Pancreas (tissue), 10 donors: ENCODE measurements at regions not wholly inside any gene's neighbourhood (a gene's known extent, or its start where the extent isn't known, plus 50 kb on each side); places are given as distances from the start of the nearest gene placed in this dataset.
"Not testable (repeated sequence)": the region's sequence is repeated elsewhere in the genome, so short reads cannot be mapped to it uniquely, and the experiment has no call there.

ENCODE experiments used
- ATAC-seq, 4 donors: fragments of 200-7000 bp; cut with Tn5 transposase; one replicate each; pipeline versions ENCODE4 v1.8.0 to v1.9.1; 2020; ENCODE audit warnings: mild to moderate bottlenecking in 4 of 4, moderate library complexity in 4 of 4
- DNase-seq, 6 donors: peaks; one replicate each; pipeline ENCODE4 v3.0.0-alpha.2; 2020
- FAIRE-seq: peaks from 2 replicates; lab custom pipeline; 2012; peaks lifted over from hg19 to GRCh38; lab: Jason Lieb, UNC
- H3K27ac ChIP-seq, 4 donors: fragments of 200-600 bp; sonication (generic); 1 replicate in 3 of 4; 2 replicates in 1 of 4; pipeline versions ENCODE4 v1.5.0 to v1.8.0; 2020
- H3K27me3 ChIP-seq, 4 donors: fragments of 200-600 bp; one replicate each; pipeline ENCODE4 v1.8.0; 2021
- H3K36me3 ChIP-seq, 3 donors: fragments of 200-600 bp; sonication (generic) in 1 of 3; one replicate each; pipeline versions ENCODE4 v1.5.0 to v1.8.0; 2020 to 2021
- H3K4me1 ChIP-seq, 3 donors: fragments of 200-600 bp; one replicate each; pipeline ENCODE4 v1.8.0; 2021
- H3K4me3 ChIP-seq, 4 donors: fragments of 200-600 bp; sonication (generic) in 2 of 4; one replicate each; pipeline versions ENCODE4 v1.5.0 to v1.8.0; 2020 to 2021
- H3K9me3 ChIP-seq, 4 donors: fragments of 200-600 bp; one replicate each; pipeline ENCODE4 v1.8.0; 2021
- WGBS, 2 donors: extraction: QIAGEN DNeasy Blood & Tissue Kit; methylation state at CpG; one replicate each; pipeline ENCODE4 v1.1.7; 2013; 5-methylcytosine and 5-hydroxymethylcytosine counted together
- intact Hi-C, 3 donors: fragments of 100-400 bp; cut with DNase I; formaldehyde crosslinking; loops; one replicate each; pipeline versions ENCODE4 v1.11.1 to v1.14.2; 2022
- TF ChIP-seq, protein P1 (sequence below), 4 donors: fragments of 200-600 bp; sonication (generic) in 3 of 4; IDR thresholded peaks; one replicate each; pipeline versions ENCODE4 v1.5.0 to v1.8.0; 2021; ENCODE audit warnings: antibody characterized with exemption in 4 of 4
- donor health status: healthy with polysubstance abuse.
- donor health status: DM: no; HTN: no; CAD: no; lungs with moderate emphysema.
- donor health status: DM: no; HTN: no; CAD: no.
- donor health status: control.
- donor health status: control.
- donor health status: Bipolar disorder and iron deficiency.
- donor health status: DM: yes; HTN: yes; CAD: no.
- donor health status: DM: no; HTN: no; CAD: no.
- donor health status: DM: no; HTN: no; CAD: no.
- donor health status: DM: yes; HTN: yes; CAD: no.

- no peak overlapping the region for H3K4me3 ChIP-seq
- H3K27ac ChIP-seq: no peak overlapping the region
- ATAC-seq (no peak), FAIRE-seq (no peak), DNase-seq (no peak)
- H3K36me3 ChIP-seq: no peaks in the 10 kb centered on the region
- no peaks in the 10 kb centered on the region for H3K9me3 ChIP-seq
- H3K4me1 ChIP-seq: no peaks in the 10 kb centered on the region
- H3K27me3 ChIP-seq: no peaks in the 10 kb centered on the region
- TF ChIP-seq, protein P1, sequence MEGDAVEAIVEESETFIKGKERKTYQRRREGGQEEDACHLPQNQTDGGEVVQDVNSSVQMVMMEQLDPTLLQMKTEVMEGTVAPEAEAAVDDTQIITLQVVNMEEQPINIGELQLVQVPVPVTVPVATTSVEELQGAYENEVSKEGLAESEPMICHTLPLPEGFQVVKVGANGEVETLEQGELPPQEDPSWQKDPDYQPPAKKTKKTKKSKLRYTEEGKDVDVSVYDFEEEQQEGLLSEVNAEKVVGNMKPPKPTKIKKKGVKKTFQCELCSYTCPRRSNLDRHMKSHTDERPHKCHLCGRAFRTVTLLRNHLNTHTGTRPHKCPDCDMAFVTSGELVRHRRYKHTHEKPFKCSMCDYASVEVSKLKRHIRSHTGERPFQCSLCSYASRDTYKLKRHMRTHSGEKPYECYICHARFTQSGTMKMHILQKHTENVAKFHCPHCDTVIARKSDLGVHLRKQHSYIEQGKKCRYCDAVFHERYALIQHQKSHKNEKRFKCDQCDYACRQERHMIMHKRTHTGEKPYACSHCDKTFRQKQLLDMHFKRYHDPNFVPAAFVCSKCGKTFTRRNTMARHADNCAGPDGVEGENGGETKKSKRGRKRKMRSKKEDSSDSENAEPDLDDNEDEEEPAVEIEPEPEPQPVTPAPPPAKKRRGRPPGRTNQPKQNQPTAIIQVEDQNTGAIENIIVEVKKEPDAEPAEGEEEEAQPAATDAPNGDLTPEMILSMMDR (IDR thresholded peaks at IDR 0.05): no peak
- intact Hi-C loops: no loop called here
Measured at GRCh38 chr20:29790510-29790909, 1467.0 kb upstream of the DEFB115 start.

- ATAC-seq, H3K27me3 ChIP-seq, intact Hi-C loops, H3K4me3 ChIP-seq, H3K9me3 ChIP-seq, FAIRE-seq, DNase-seq, H3K27ac ChIP-seq, H3K36me3 ChIP-seq, H3K4me1 ChIP-seq: not testable (repeated sequence)
- WGBS, 2 donors: 27 to 29% methylated on average over 4 of the region's 4 CpGs
Measured at GRCh38 chr20:29831508-29831907, 1426.0 kb upstream of the DEFB115 start.

- H3K27ac ChIP-seq, H3K4me3 ChIP-seq, FAIRE-seq, H3K4me1 ChIP-seq, H3K36me3 ChIP-seq, DNase-seq, ATAC-seq, H3K9me3 ChIP-seq, H3K27me3 ChIP-seq, intact Hi-C loops: not testable (repeated sequence)
- 50 to 52% methylated on average over 6 of the region's 6 CpGs for WGBS, 2 donors
Measured at GRCh38 chr20:29868014-29868413, 1389.5 kb upstream of the DEFB115 start.

DNA sequence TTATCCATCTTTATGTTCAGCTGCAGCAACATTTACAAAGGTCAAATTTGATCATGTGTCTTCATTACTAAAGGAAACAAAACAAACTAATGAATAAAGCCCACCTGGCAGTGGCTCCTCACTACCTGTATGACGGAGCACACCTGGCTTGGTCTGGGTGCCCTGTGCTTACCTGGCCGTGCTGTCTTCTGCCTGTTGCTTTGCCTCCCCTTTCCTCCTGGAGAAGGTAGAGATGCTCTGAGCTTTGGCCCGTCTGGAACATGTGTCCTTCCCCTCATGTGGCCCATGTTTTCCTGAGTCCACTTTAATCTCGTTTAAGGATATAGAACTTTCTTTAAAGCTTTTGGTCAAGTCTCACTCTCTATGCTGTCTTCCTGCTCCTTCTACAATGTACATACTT, 1388.8 kb upstream of the DEFB115 start:
- peak in 1 of 6 donors; percentile 14 for DNase-seq
- H3K4me3 ChIP-seq, H3K27ac ChIP-seq, H3K36me3 ChIP-seq, H3K27me3 ChIP-seq, intact Hi-C loops, FAIRE-seq, ATAC-seq, H3K4me1 ChIP-seq, H3K9me3 ChIP-seq: not testable (repeated sequence)
- WGBS, 2 donors: 24 to 29% methylated on average over 4 of the region's 4 CpGs

- 27 to 44% methylated on average over 2 of the region's 2 CpGs for WGBS, 2 donors
- peak in 2 of 6 donors; percentile 20 to 31 for DNase-seq
- H3K27ac ChIP-seq, H3K27me3 ChIP-seq, H3K4me1 ChIP-seq, intact Hi-C loops, H3K4me3 ChIP-seq, ATAC-seq, FAIRE-seq, H3K36me3 ChIP-seq, H3K9me3 ChIP-seq: not testable (repeated sequence)
Measured at GRCh38 chr20:29871816-29872215, 1385.6 kb upstream of the DEFB115 start.

- FAIRE-seq: no peak
Measured at GRCh38 chr20:29873946-29874345, 1383.5 kb upstream of the DEFB115 start.

More at GRCh38 chr20:29873946-29874345, 1383.5 kb upstream of the DEFB115 start:
- WGBS, 2 donors: 54 to 62% methylated on average over 28 of the region's 28 CpGs
- Histone ChIP-seq H3K36me3 (no peaks in the 10 kb centered on the region), H3K9me3 (no peaks in the 10 kb centered on the region), H3K27ac (no peak overlapping the region), H3K27me3 (no peaks in the 10 kb centered on the region), H3K4me3 (no peak overlapping the region), H3K4me1 (no peaks in the 10 kb centered on the region)
- DNase-seq (peak in 5 of 6 donors; percentile 27 to 94 (median 63)), ATAC-seq (no peak)
- intact Hi-C loops: no loop called here
- TF ChIP-seq, protein P1 (IDR thresholded peaks at IDR 0.05): no peak
